Fibroblast of villous mesenchyme (primary cell): ENCODE measurements at regions not wholly inside any gene's neighbourhood (a gene's known extent, or its start where the extent isn't known, plus 50 kb on each side); places are given as distances from the start of the nearest gene placed in this dataset. TPM values are rescaled to one million over a fixed set of nuclear protein-coding genes. Genes with fewer than 3 reads are reported as not detected.

Experiments used
- DNase-seq: peaks from one replicate; pipeline ENCODE4 v3.0.0-alpha.2; 2010; ENCODE audit warnings: low read depth
- H3K4me3 ChIP-seq: 2 replicates; pipeline ENCODE4 v1.5.1; 2011; ENCODE audit warnings: low read depth, mild to moderate bottlenecking, low read length
- small RNA-seq: library from RNA; depleted of rRNA; stranded (forward); fragments of <200 nt; gene quantifications from one replicate; pipeline ENCODE3, GENCODE V24; 2012
- TF ChIP-seq, protein P1 (sequence below): IDR thresholded peaks from 2 replicates; pipeline ENCODE4 v1.5.1; 2012; ENCODE audit warnings: low read depth, mild to moderate bottlenecking, low read length; ENCODE audit not compliant: insufficient read depth

DNA sequence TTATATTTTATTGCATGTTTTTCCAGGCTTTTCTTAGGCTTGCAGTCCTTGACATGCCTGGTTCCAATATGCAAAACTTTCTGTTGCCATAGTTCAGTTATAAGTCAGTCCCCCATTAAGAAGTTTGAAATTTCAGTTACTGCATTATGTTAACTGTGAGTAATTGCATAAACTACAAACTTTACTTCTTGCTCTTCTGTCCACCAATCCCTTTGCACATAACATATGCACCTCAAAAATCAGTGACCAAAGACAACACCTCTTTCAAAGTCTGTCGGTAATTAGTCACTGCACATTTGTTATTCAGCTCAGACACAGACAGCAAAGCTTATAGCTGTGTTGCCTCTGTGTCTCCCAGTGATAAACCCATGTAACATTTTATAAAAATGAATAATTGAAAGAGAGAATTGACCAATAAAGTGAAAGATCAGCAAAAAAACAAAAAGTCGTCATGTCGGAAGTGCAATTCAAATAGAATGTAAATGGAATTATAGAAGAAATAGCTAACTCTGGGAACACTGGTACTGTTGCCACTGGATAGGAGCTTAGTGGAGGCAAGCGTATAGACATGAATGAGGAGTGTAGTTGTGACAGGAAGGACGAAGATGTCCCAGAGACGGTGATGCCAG lies 50.3 kb upstream of the BTBD3 start:
- TF ChIP-seq, protein P1, sequence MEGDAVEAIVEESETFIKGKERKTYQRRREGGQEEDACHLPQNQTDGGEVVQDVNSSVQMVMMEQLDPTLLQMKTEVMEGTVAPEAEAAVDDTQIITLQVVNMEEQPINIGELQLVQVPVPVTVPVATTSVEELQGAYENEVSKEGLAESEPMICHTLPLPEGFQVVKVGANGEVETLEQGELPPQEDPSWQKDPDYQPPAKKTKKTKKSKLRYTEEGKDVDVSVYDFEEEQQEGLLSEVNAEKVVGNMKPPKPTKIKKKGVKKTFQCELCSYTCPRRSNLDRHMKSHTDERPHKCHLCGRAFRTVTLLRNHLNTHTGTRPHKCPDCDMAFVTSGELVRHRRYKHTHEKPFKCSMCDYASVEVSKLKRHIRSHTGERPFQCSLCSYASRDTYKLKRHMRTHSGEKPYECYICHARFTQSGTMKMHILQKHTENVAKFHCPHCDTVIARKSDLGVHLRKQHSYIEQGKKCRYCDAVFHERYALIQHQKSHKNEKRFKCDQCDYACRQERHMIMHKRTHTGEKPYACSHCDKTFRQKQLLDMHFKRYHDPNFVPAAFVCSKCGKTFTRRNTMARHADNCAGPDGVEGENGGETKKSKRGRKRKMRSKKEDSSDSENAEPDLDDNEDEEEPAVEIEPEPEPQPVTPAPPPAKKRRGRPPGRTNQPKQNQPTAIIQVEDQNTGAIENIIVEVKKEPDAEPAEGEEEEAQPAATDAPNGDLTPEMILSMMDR = no peak
- no peak overlapping the region for H3K4me3 ChIP-seq
- no peak for DNase-seq

Small RNA genes lying in the stretch of these regions (small RNA-seq; reads per million reads assigned to genes)
- gene AL080274.1 = not detected
- not detected for gene RN7SKP111
